GM12878 (cell line): ENCODE measurements at regions not wholly inside any gene's neighbourhood (a gene's known extent, or its start where the extent isn't known, plus 50 kb on each side); places are given as distances from the start of the nearest gene placed in this dataset.

Experiments used
- ATAC-seq: fragments of 200-7000 bp; cut with Tn5 transposase; 3 replicates; pipeline ENCODE4 v1.9.1; 2020; ENCODE audit warnings: mild to moderate bottlenecking, moderate library complexity
- BruUV-seq: library from RNA; stranded (reverse); fragments of 400-500 nt; replicated peaks from 2 replicates; lab custom pipeline; 2021; lab: Mats Ljungman, UMichigan
- CTCF ChIA-PET: fragments of 300-600 bp; sonication (Branson Sonifier 250); formaldehyde crosslinking; extraction: SDS; loops from one replicate; lab custom pipeline; 2021; ENCODE audit warnings: inconsistent platforms; lab: Yijun Ruan, JAX
- POLR2A ChIA-PET: fragments of 350-600 bp; formaldehyde crosslinking; extraction: SDS; loops from one replicate; lab custom pipeline; 2021; ENCODE audit warnings: inconsistent platforms; lab: Charles Lee
- RAD21 ChIA-PET: fragments of 300-600 bp; sonication (Branson Sonifier 250); formaldehyde crosslinking; loops from one replicate; lab custom pipeline; 2023; ENCODE audit warnings: antibody characterized with exemption; ENCODE audit not compliant: unreplicated experiment; lab: Charles Lee
- SMC1A ChIA-PET: fragments of 300-600 bp; sonication (Branson Sonifier 250); formaldehyde crosslinking; loops from one replicate; lab custom pipeline; 2023; ENCODE audit not compliant: unreplicated experiment, uncharacterized antibody; lab: Charles Lee
- DNase-seq: peaks from one replicate; pipeline ENCODE4 v3.0.0-alpha.2; 2011; ENCODE audit warnings: low read depth, low spot score
- FAIRE-seq: peaks from 3 replicates; lab custom pipeline; 2011; peaks lifted over from hg19 to GRCh38; lab: Jason Lieb, UNC
- H2AFZ ChIP-seq: 2 replicates; pipeline ENCODE4 v1.6.0; 2011; ENCODE audit warnings: low read depth, low read length, control low read depth; ENCODE audit not compliant: control insufficient read depth
- H3K27ac ChIP-seq: 2 replicates; pipeline ENCODE4 v1.5.1; 2011; ENCODE audit warnings: control low read depth; ENCODE audit not compliant: control insufficient read depth, insufficient read depth
- H3K27me3 ChIP-seq, 2 experiments: replicated peaks in 1 of 2; 2 replicates each; pipeline versions ENCODE4 v1.6.0 to v1.6.1; 2011; ENCODE audit warnings: low read length in 1 of 2; ENCODE audit not compliant: control insufficient read depth in 2 of 2, insufficient read depth in 2 of 2
- H3K36me3 ChIP-seq, 2 experiments: 2 replicates each; pipeline ENCODE4 v1.5.1; 2011; ENCODE audit warnings: low read length in 1 of 2; ENCODE audit not compliant: control insufficient read depth in 2 of 2, insufficient read depth in 2 of 2
- H3K4me1 ChIP-seq: 2 replicates; pipeline ENCODE4 v1.6.1; 2011; ENCODE audit warnings: mild to moderate bottlenecking, low read length, moderate library complexity, mixed read lengths; ENCODE audit not compliant: control insufficient read depth, insufficient read depth
- H3K4me2 ChIP-seq: 2 replicates; pipeline ENCODE4 v1.6.0; 2011; ENCODE audit warnings: control low read depth; ENCODE audit not compliant: control insufficient read depth, insufficient read depth
- H3K4me3 ChIP-seq: fragments of 200-600 bp; sonication (generic); 2 replicates; pipeline ENCODE4 v1.5.1; 2016
- H3K79me2 ChIP-seq: 2 replicates; pipeline ENCODE4 v1.6.0; 2011; ENCODE audit warnings: low read length; ENCODE audit not compliant: control insufficient read depth, insufficient read depth
- H3K9ac ChIP-seq: 2 replicates; pipeline ENCODE4 v1.8.0; 2011; ENCODE audit warnings: low read length, control low read depth, mixed read lengths; ENCODE audit not compliant: control insufficient read depth, insufficient read depth
- H3K9me3 ChIP-seq: replicated peaks from 3 replicates; pipeline ENCODE4 v1.5.1; 2011; ENCODE audit warnings: mild to moderate bottlenecking, low read length; ENCODE audit not compliant: control insufficient read depth, insufficient read depth
- H4K20me1 ChIP-seq: 2 replicates; pipeline ENCODE4 v1.6.0; 2011; ENCODE audit not compliant: control insufficient read depth, insufficient read depth
- ASH2L ChIP-seq: fragments of 300-600, 200-600 bp; sonication (generic); IDR thresholded peaks from 2 replicates; pipeline ENCODE4 v1.6.1; 2017; ENCODE audit warnings: low read depth, mild to moderate bottlenecking, borderline replicate concordance
- BRCA1 ChIP-seq: IDR thresholded peaks from 2 replicates; pipeline ENCODE4 v1.6.1; 2011; ENCODE audit warnings: low read depth, low read length, improper control_type of control experiment
- CHD1 ChIP-seq: IDR thresholded peaks from 2 replicates; pipeline ENCODE4 v1.6.1; 2012; ENCODE audit warnings: low read depth, low read length, improper control_type of control experiment
- GABPA ChIP-seq: IDR thresholded peaks from 2 replicates; pipeline ENCODE4 v1.6.1; 2014; ENCODE audit warnings: antibody characterized with exemption, low read depth, mild to moderate bottlenecking, inconsistent platforms
- LARP7 ChIP-seq: fragments of 450-650 bp; IDR thresholded peaks from 2 replicates; pipeline ENCODE4 v1.6.1; 2017; ENCODE audit warnings: mild to moderate bottlenecking
- MAX ChIP-seq: IDR thresholded peaks from 2 replicates; pipeline ENCODE4 v1.6.1; 2012; ENCODE audit warnings: low read depth, low read length, improper control_type of control experiment
- NRF1 ChIP-seq: conservative IDR thresholded peaks from 2 replicates; pipeline ENCODE4 v1.6.1; 2011; ENCODE audit warnings: mild to moderate bottlenecking, low read depth, low read length, improper control_type of control experiment
- PML ChIP-seq: IDR thresholded peaks from 2 replicates; pipeline ENCODE4 v1.6.1; 2012; ENCODE audit warnings: low read length, inconsistent platforms
- RBBP5 ChIP-seq: fragments of 200-600 bp; sonication (generic); conservative IDR thresholded peaks from 2 replicates; pipeline ENCODE4 v1.6.1; 2016
- SMAD1 ChIP-seq: fragments of 450-650 bp; IDR thresholded peaks from 2 replicates; pipeline ENCODE4 v1.6.1; 2018; ENCODE audit warnings: mild to moderate bottlenecking, low read depth; ENCODE audit not compliant: partially characterized antibody
- WRNIP1 ChIP-seq: IDR thresholded peaks from 2 replicates; pipeline ENCODE4 v1.6.1; 2011; ENCODE audit warnings: low read depth, low read length, improper control_type of control experiment, borderline replicate concordance
- ZNF592 ChIP-seq: fragments of 450-650 bp; IDR thresholded peaks from 2 replicates; pipeline ENCODE4 v1.6.1; 2017; ENCODE audit warnings: mild to moderate bottlenecking, moderate library complexity
- ZSCAN29 ChIP-seq: fragments of 450-650 bp; IDR thresholded peaks from 2 replicates; pipeline ENCODE4 v1.6.1; 2017; ENCODE audit warnings: mild to moderate bottlenecking, moderate library complexity
- WGBS: methylation state at CpG from one replicate; pipeline ENCODE4 v1.1.6; 2016; ENCODE audit warnings: low lambda C conversion rate; ENCODE audit not compliant: insufficient replicate concordance, insufficient coverage; ENCODE audit errors: missing lambda C conversion rate; 5-methylcytosine and 5-hydroxymethylcytosine counted together
- in situ Hi-C: fragments of 300-500 bp; cut with MboI; formaldehyde crosslinking; loops from 9 replicates; pipeline ENCODE4 v1.14.3; 2018; ENCODE audit warnings: mixed read lengths
- intact Hi-C: fragments of 100-400 bp; cut with micrococcal nuclease; formaldehyde crosslinking; loops from one replicate; pipeline ENCODE4 v1.14.2; 2022; ENCODE audit not compliant: unreplicated experiment
- TF ChIP-seq, protein P1 (sequence below): IDR thresholded peaks from 2 replicates; pipeline ENCODE4 v1.6.1; 2011; ENCODE audit warnings: borderline replicate concordance, low read depth, mild to moderate bottlenecking, moderate library complexity, low read length; ENCODE audit not compliant: insufficient read depth, poor library complexity, severe bottlenecking
- TF ChIP-seq, protein P2 (sequence below): IDR thresholded peaks from 2 replicates; pipeline ENCODE4 v1.6.1; 2012; ENCODE audit warnings: improper control_type of control experiment, low read depth, low read length; ENCODE audit not compliant: insufficient replicate concordance

GRCh38 chr15:81483496-81483895, 109.5 kb upstream of the TMC3 start:
- FAIRE-seq (no peak), DNase-seq (no peak), ATAC-seq (no peak)
- Histone ChIP-seq H3K36me3 (no peaks in the 10 kb centered on the region), H2AFZ (no peak overlapping the region), H3K9ac (no peak overlapping the region), H3K27ac (no peak overlapping the region), H3K4me3 (no peak overlapping the region), H3K9me3 (no peaks in the 10 kb centered on the region), H3K79me2 (no peaks in the 10 kb centered on the region), H3K4me2 (no peak overlapping the region), H3K27me3 (no peaks in the 10 kb centered on the region; a peak in 1 of 4 replicates), H4K20me1 (no peaks in the 10 kb centered on the region), H3K4me1 (no peaks in the 10 kb centered on the region)
- ChIA-PET CTCF (no interaction called here), POLR2A (interaction anchor here (0.5 kb wide), 1 partner anchor 305 kb away, joined by 4 read pairs; no protein-coding TSS in a partner anchor), RAD21 (no interaction called here), SMC1A (no interaction called here)
- BruUV-seq, result no TSS peak
- intact Hi-C loops, result loop anchor here (5.0 to 10.0 kb wide), 2 partner anchors 564 to 621 kb away; partner anchors contain the start of gene MEX3B
- WGBS, result 46% methylated on average over 3 of the region's 3 CpGs
- in situ Hi-C loops, result loop anchor here (5.0 kb wide), 1 partner anchor 714 kb away; no protein-coding TSS in a partner anchor
- no peak for TF ChIP-seq PML
- TF ChIP-seq ASH2L, result no peak
- no peak for TF ChIP-seq RBBP5
- TF ChIP-seq ZSCAN29, result no peak
- no peak for TF ChIP-seq SMAD1
- TF ChIP-seq WRNIP1, result no peak
- TF ChIP-seq NRF1, result no peak
- no peak for TF ChIP-seq CHD1
- TF ChIP-seq, protein P1, sequence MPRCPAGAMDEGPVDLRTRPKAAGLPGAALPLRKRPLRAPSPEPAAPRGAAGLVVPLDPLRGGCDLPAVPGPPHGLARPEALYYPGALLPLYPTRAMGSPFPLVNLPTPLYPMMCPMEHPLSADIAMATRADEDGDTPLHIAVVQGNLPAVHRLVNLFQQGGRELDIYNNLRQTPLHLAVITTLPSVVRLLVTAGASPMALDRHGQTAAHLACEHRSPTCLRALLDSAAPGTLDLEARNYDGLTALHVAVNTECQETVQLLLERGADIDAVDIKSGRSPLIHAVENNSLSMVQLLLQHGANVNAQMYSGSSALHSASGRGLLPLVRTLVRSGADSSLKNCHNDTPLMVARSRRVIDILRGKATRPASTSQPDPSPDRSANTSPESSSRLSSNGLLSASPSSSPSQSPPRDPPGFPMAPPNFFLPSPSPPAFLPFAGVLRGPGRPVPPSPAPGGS, result no peak
- TF ChIP-seq BRCA1, result no peak
- no peak for TF ChIP-seq MAX
- TF ChIP-seq GABPA, result no peak
- TF ChIP-seq ZNF592, result no peak
- TF ChIP-seq, protein P2, sequence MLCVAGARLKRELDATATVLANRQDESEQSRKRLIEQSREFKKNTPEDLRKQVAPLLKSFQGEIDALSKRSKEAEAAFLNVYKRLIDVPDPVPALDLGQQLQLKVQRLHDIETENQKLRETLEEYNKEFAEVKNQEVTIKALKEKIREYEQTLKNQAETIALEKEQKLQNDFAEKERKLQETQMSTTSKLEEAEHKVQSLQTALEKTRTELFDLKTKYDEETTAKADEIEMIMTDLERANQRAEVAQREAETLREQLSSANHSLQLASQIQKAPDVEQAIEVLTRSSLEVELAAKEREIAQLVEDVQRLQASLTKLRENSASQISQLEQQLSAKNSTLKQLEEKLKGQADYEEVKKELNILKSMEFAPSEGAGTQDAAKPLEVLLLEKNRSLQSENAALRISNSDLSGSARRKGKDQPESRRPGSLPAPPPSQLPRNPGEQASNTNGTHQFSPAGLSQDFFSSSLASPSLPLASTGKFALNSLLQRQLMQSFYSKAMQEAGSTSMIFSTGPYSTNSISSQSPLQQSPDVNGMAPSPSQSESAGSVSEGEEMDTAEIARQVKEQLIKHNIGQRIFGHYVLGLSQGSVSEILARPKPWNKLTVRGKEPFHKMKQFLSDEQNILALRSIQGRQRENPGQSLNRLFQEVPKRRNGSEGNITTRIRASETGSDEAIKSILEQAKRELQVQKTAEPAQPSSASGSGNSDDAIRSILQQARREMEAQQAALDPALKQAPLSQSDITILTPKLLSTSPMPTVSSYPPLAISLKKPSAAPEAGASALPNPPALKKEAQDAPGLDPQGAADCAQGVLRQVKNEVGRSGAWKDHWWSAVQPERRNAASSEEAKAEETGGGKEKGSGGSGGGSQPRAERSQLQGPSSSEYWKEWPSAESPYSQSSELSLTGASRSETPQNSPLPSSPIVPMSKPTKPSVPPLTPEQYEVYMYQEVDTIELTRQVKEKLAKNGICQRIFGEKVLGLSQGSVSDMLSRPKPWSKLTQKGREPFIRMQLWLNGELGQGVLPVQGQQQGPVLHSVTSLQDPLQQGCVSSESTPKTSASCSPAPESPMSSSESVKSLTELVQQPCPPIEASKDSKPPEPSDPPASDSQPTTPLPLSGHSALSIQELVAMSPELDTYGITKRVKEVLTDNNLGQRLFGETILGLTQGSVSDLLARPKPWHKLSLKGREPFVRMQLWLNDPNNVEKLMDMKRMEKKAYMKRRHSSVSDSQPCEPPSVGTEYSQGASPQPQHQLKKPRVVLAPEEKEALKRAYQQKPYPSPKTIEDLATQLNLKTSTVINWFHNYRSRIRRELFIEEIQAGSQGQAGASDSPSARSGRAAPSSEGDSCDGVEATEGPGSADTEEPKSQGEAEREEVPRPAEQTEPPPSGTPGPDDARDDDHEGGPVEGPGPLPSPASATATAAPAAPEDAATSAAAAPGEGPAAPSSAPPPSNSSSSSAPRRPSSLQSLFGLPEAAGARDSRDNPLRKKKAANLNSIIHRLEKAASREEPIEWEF, result no peak
- TF ChIP-seq LARP7, result no peak
